NT2/D1 (cell line): ENCODE measurements at regions not wholly inside any gene's neighbourhood (a gene's known extent, or its start where the extent isn't known, plus 50 kb on each side); places are given as distances from the start of the nearest gene placed in this dataset.

ENCODE experiments used
- DNase-seq: peaks from one replicate; pipeline ENCODE4 v3.0.0-alpha.2; 2011; ENCODE audit warnings: low read depth, low spot score
- H3K27me3 ChIP-seq: 2 replicates; pipeline ENCODE4 v1.6.0; 2011; ENCODE audit warnings: mild to moderate bottlenecking; ENCODE audit not compliant: insufficient read length, insufficient read depth
- H3K36me3 ChIP-seq: 2 replicates; pipeline ENCODE4 v1.6.1; 2011; ENCODE audit warnings: mild to moderate bottlenecking, low read length, mixed read lengths; ENCODE audit not compliant: insufficient read depth, insufficient read length
- H3K4me1 ChIP-seq: 2 replicates; pipeline ENCODE4 v1.5.1; 2011; ENCODE audit not compliant: insufficient read depth, insufficient read length
- H3K4me3 ChIP-seq: 2 replicates; pipeline ENCODE4 v1.5.1; 2011; ENCODE audit warnings: low read depth; ENCODE audit not compliant: insufficient read length
- H3K9ac ChIP-seq: 2 replicates; pipeline ENCODE4 v1.6.0; 2011; ENCODE audit warnings: low read depth; ENCODE audit not compliant: insufficient read length
- H3K9me3 ChIP-seq: 2 replicates; pipeline ENCODE4 v1.5.1; 2011; ENCODE audit warnings: mild to moderate bottlenecking, low read length; ENCODE audit not compliant: insufficient read depth
- SUZ12 ChIP-seq: IDR thresholded peaks from 2 replicates; pipeline ENCODE4 v1.6.1; 2011; ENCODE audit not compliant: insufficient read length, insufficient read depth; ENCODE audit errors: extremely low read depth
- YY1 ChIP-seq: IDR thresholded peaks from 2 replicates; pipeline ENCODE4 v1.6.1; 2011; ENCODE audit not compliant: insufficient read length, insufficient read depth
- ZNF274 ChIP-seq: IDR thresholded peaks from 2 replicates; pipeline ENCODE4 v1.6.1; 2011; ENCODE audit warnings: mild to moderate bottlenecking, low read depth, low read length

GRCh38 chr2:15851076-15851693 lies 89.2 kb upstream of the MYCN start:
- no peaks in the 10 kb centered on the region for H3K27me3 ChIP-seq
- H3K4me3 ChIP-seq = no peak overlapping the region
- H3K36me3 ChIP-seq = no peaks in the 10 kb centered on the region
- no peaks in the 10 kb centered on the region for H3K9me3 ChIP-seq
- no peaks in the 10 kb centered on the region for H3K4me1 ChIP-seq
- no peak for DNase-seq
- TF ChIP-seq SUZ12 (no peak), YY1 (no peak), ZNF274 (no peak)
- H3K9ac ChIP-seq = no peak overlapping the region

GRCh38 chr2:15852811-15853210 lies 87.5 kb upstream of the MYCN start:
- Histone ChIP-seq H3K9me3 (no peaks in the 10 kb centered on the region), H3K27me3 (no peaks in the 10 kb centered on the region), H3K4me3 (no peak overlapping the region), H3K4me1 (no peaks in the 10 kb centered on the region), H3K9ac (no peak overlapping the region), H3K36me3 (no peaks in the 10 kb centered on the region)
- no peak for TF ChIP-seq ZNF274
- DNase-seq = no peak

- Histone ChIP-seq H3K4me3 (no peak overlapping the region), H3K4me1 (no peaks in the 10 kb centered on the region), H3K27me3 (no peaks in the 10 kb centered on the region), H3K9ac (no peak overlapping the region), H3K9me3 (no peaks in the 10 kb centered on the region), H3K36me3 (no peaks in the 10 kb centered on the region)
- no peak for DNase-seq
- TF ChIP-seq ZNF274 = no peak
These were observed 86.4 kb upstream of the MYCN start for GRCh38 chr2:15853903-15854302.

GRCh38 chr2:15855766-15856260 lies 84.5 kb upstream of the MYCN start:
- Histone ChIP-seq H3K4me1 (no peaks in the 10 kb centered on the region), H3K36me3 (no peaks in the 10 kb centered on the region), H3K4me3 (no peak overlapping the region), H3K9me3 (no peaks in the 10 kb centered on the region), H3K27me3 (no peaks in the 10 kb centered on the region), H3K9ac (no peak overlapping the region)
- TF ChIP-seq SUZ12 = no peak
- no peak for TF ChIP-seq YY1
- no peak for TF ChIP-seq ZNF274
- DNase-seq = no peak

- TF ChIP-seq SUZ12 (no peak), ZNF274 (no peak), YY1 (no peak)
- H3K36me3 ChIP-seq = no peaks in the 10 kb centered on the region
- no peak for DNase-seq
- no peaks in the 10 kb centered on the region for H3K9me3 ChIP-seq
- no peaks in the 10 kb centered on the region for H3K27me3 ChIP-seq
- no peak overlapping the region for H3K9ac ChIP-seq
- H3K4me1 ChIP-seq = no peaks in the 10 kb centered on the region
- no peak overlapping the region for H3K4me3 ChIP-seq
These were observed 84.0 kb upstream of the MYCN start for GRCh38 chr2:15856318-15856717.

GRCh38 chr2:15858466-15858865 lies 81.9 kb upstream of the MYCN start:
- DNase-seq = no peak
- H3K9me3 ChIP-seq = no peaks in the 10 kb centered on the region
- H3K27me3 ChIP-seq = no peaks in the 10 kb centered on the region
- TF ChIP-seq YY1 (no peak), ZNF274 (no peak), SUZ12 (no peak)
- no peaks in the 10 kb centered on the region for H3K4me1 ChIP-seq
- H3K4me3 ChIP-seq = no peak overlapping the region
- H3K36me3 ChIP-seq = no peaks in the 10 kb centered on the region
- no peak overlapping the region for H3K9ac ChIP-seq

GRCh38 chr2:15860051-15860663 lies 80.2 kb upstream of the MYCN start:
- Histone ChIP-seq H3K36me3 (no peaks in the 10 kb centered on the region), H3K27me3 (no peaks in the 10 kb centered on the region), H3K9ac (no peak overlapping the region), H3K4me1 (no peaks in the 10 kb centered on the region), H3K4me3 (no peak overlapping the region), H3K9me3 (no peaks in the 10 kb centered on the region)
- DNase-seq = no peak
- TF ChIP-seq YY1 = no peak
- TF ChIP-seq ZNF274 = no peak
- no peak for TF ChIP-seq SUZ12
